ENCODE measurements at regions not wholly inside any gene's neighbourhood (a gene's known extent, or its start where the extent isn't known, plus 50 kb on each side); places are given as distances from the start of the nearest gene placed in this dataset.
A peak's percentile ranks its signal among the peaks of the same experiment; 100 is the strongest.

DNA sequence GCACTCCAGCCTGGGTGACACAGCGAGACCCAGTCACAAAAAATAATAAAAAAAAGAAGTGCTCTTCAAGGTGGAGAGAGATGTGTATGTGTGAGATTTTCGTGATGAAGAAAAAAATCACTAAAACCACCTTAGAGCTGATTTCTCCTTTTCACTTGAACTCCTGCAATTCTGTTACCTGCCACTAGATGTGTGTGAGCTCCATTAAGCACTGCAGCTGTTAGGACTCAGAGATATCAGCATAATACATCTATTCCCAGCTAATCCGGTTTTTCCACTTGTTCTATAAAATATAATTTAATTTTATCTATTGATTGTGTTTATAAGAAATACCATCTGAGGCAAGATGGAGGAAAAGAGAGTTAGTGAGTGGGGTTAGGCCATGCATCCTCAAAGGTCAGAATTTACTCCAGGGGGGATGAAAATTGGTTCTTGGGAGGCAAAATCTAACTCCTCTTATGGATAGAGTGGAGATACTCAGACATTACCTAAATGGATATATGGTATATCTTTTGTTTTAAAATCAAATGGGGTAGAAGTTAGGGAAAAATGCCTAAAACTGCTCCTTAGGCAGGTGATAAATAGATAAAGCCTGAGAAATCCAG, 152.7 kb downstream of the IL20RB start:
- Mint-ChIP-seq H3K9me3 (ENCODE audit: low read depth, unreplicated experiment) (no peaks in the 10 kb centered on the region), H3K4me1 (ENCODE audit: low read depth, unreplicated experiment) (no peaks in the 10 kb centered on the region), H3K36me3 (ENCODE audit: insufficient read depth, unreplicated experiment) (no peaks in the 10 kb centered on the region), H3K27me3 (ENCODE audit: unreplicated experiment) (peaks cover 32% of the 10 kb centered on the region), H3K4me3 (ENCODE audit: low read depth, unreplicated experiment) (no peak overlapping the region), H3K27ac (ENCODE audit: unreplicated experiment) (no peak overlapping the region)
- TF ChIP-seq, protein P1, sequence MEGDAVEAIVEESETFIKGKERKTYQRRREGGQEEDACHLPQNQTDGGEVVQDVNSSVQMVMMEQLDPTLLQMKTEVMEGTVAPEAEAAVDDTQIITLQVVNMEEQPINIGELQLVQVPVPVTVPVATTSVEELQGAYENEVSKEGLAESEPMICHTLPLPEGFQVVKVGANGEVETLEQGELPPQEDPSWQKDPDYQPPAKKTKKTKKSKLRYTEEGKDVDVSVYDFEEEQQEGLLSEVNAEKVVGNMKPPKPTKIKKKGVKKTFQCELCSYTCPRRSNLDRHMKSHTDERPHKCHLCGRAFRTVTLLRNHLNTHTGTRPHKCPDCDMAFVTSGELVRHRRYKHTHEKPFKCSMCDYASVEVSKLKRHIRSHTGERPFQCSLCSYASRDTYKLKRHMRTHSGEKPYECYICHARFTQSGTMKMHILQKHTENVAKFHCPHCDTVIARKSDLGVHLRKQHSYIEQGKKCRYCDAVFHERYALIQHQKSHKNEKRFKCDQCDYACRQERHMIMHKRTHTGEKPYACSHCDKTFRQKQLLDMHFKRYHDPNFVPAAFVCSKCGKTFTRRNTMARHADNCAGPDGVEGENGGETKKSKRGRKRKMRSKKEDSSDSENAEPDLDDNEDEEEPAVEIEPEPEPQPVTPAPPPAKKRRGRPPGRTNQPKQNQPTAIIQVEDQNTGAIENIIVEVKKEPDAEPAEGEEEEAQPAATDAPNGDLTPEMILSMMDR (IDR thresholded peaks at IDR 0.05; ENCODE audit: unreplicated experiment): peak; percentile 74
- intact Hi-C loops (cut with micrococcal nuclease; ENCODE audit: unreplicated experiment): loop anchor here (2.0 kb wide), 1 partner anchor 76 kb away; no protein-coding TSS in a partner anchor
- BruUV-seq (replicated peaks): no TSS peak
- CTCF ChIA-PET: interaction anchor here (0.6 to 3.0 kb wide), 10 partner anchors 11 to 861 kb away, joined by 3 to 10 read pairs (median 6); no protein-coding TSS in a partner anchor
- peak; percentile 37 for DNase-seq

DNA sequence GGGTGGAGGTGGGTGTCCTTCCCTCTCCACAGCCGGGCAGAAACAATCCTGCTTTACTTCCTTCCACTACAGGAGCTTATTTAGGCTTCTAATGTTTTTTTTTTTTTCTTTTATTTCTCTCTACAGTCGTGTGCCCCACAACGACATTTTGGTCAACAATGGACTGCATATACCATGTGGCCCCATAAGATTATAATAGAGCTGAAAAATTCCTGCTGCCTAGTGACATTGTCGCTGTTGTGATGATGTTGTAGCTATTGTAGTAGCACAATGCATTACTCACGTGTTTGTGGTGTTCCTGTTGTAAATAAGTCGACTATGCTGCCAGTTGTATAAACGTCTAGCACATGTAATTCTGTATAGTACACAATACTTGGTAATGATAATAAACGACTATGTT, 153.7 kb downstream of the IL20RB start:
- H3K4me1 Mint-ChIP-seq (ENCODE audit: low read depth, unreplicated experiment): no peaks in the 10 kb centered on the region
- no TSS peak for BruUV-seq (replicated peaks)
- CTCF ChIA-PET: interaction anchor here (0.7 to 3.0 kb wide), 4 partner anchors 12 to 1826 kb away, joined by 4 to 10 read pairs (median 8); no protein-coding TSS in a partner anchor
- no peak overlapping the region for H3K27ac Mint-ChIP-seq (ENCODE audit: unreplicated experiment)
- H3K4me3 Mint-ChIP-seq (ENCODE audit: low read depth, unreplicated experiment): no peak overlapping the region
- no peaks in the 10 kb centered on the region for H3K36me3 Mint-ChIP-seq (ENCODE audit: insufficient read depth, unreplicated experiment)
- TF ChIP-seq, protein P1 (IDR thresholded peaks at IDR 0.05; ENCODE audit: unreplicated experiment): no peak
- intact Hi-C loops (cut with micrococcal nuclease; ENCODE audit: unreplicated experiment): loop anchor here (2.0 kb wide), 1 partner anchor 75 kb away; no protein-coding TSS in a partner anchor
- no peak for DNase-seq
- H3K27me3 Mint-ChIP-seq (ENCODE audit: unreplicated experiment): peaks cover 38% of the 10 kb centered on the region
- no peaks in the 10 kb centered on the region for H3K9me3 Mint-ChIP-seq (ENCODE audit: low read depth, unreplicated experiment)

- CTCF ChIA-PET: no interaction called here
- Mint-ChIP-seq H3K9me3 (ENCODE audit: low read depth, unreplicated experiment) (no peaks in the 10 kb centered on the region), H3K27me3 (ENCODE audit: unreplicated experiment) (peaks cover 54% of the 10 kb centered on the region), H3K36me3 (ENCODE audit: insufficient read depth, unreplicated experiment) (no peaks in the 10 kb centered on the region), H3K27ac (ENCODE audit: unreplicated experiment) (no peak overlapping the region), H3K4me1 (ENCODE audit: low read depth, unreplicated experiment) (no peaks in the 10 kb centered on the region), H3K4me3 (ENCODE audit: low read depth, unreplicated experiment) (no peak overlapping the region)
- BruUV-seq (replicated peaks): no TSS peak
- intact Hi-C loops (cut with micrococcal nuclease; ENCODE audit: unreplicated experiment): no loop called here
- DNase-seq: no peak
- TF ChIP-seq, protein P1 (IDR thresholded peaks at IDR 0.05; ENCODE audit: unreplicated experiment): no peak
These were observed 158.8 kb downstream of the IL20RB start for GRCh38 chr3:137116619-137117018.

GRCh38 chr3:137121704-137122314, 164.0 kb downstream of the IL20RB start:
- no peaks in the 10 kb centered on the region for H3K9me3 Mint-ChIP-seq (ENCODE audit: low read depth, unreplicated experiment)
- H3K36me3 Mint-ChIP-seq (ENCODE audit: insufficient read depth, unreplicated experiment): no peaks in the 10 kb centered on the region
- H3K27me3 Mint-ChIP-seq (ENCODE audit: unreplicated experiment): peaks cover 38% of the 10 kb centered on the region
- TF ChIP-seq, protein P1 (IDR thresholded peaks at IDR 0.05; ENCODE audit: unreplicated experiment): peak; percentile 85
- intact Hi-C loops (cut with micrococcal nuclease; ENCODE audit: unreplicated experiment): no loop called here
- no peak overlapping the region for H3K27ac Mint-ChIP-seq (ENCODE audit: unreplicated experiment)
- no peak overlapping the region for H3K4me3 Mint-ChIP-seq (ENCODE audit: low read depth, unreplicated experiment)
- CTCF ChIA-PET: interaction anchor here (0.6 to 1.0 kb wide), 2 partner anchors 11 to 348 kb away, joined by 4 to 6 read pairs; no protein-coding TSS in a partner anchor
- BruUV-seq (replicated peaks): no TSS peak
- H3K4me1 Mint-ChIP-seq (ENCODE audit: low read depth, unreplicated experiment): no peaks in the 10 kb centered on the region
- DNase-seq: peak; percentile 65

Measured in Calu3 (cell line).